Left lung (tissue), 4 donors: ENCODE measurements at regions not wholly inside any gene's neighbourhood (a gene's known extent, or its start where the extent isn't known, plus 50 kb on each side); places are given as distances from the start of the nearest gene placed in this dataset.

ENCODE experiments used
- ATAC-seq: fragments of 200-7000 bp; cut with Tn5 transposase; one replicate; pipeline ENCODE4 v1.9.1; 2020; ENCODE audit warnings: moderate library complexity
- DNase-seq, 4 donors: peaks; one replicate each; pipeline ENCODE4 v3.0.0-alpha.2; 2013 to 2020
- H3K27ac ChIP-seq, 2 donors: fragments of 200-600 bp; sonication (generic) in 1 of 2; one replicate each; pipeline versions ENCODE4 v1.5.0 to v1.8.0; 2020 to 2021
- H3K27me3 ChIP-seq, 2 donors: fragments of 200-600 bp; sonication (generic) in 1 of 2; one replicate each; pipeline versions ENCODE4 v1.5.0 to v1.8.0; 2020 to 2021
- H3K36me3 ChIP-seq, 2 donors: fragments of 200-600 bp; sonication (generic) in 1 of 2; one replicate each; pipeline versions ENCODE4 v1.5.0 to v1.8.0; 2020 to 2021
- H3K4me1 ChIP-seq, 2 donors: fragments of 200-600 bp; one replicate each; pipeline ENCODE4 v1.8.0; 2021
- H3K4me3 ChIP-seq, 2 donors: fragments of 200-600 bp; sonication (generic) in 1 of 2; one replicate each; pipeline versions ENCODE4 v1.5.0 to v1.8.0; 2020 to 2021; ENCODE audit warnings: mild to moderate bottlenecking in 1 of 2
- H3K9me3 ChIP-seq, 2 donors: fragments of 200-600 bp; sonication (generic) in 1 of 2; one replicate each; pipeline versions ENCODE4 v1.5.0 to v1.8.0; 2020 to 2021
- intact Hi-C, 2 donors: fragments of 100-400 bp; cut with DNase I; formaldehyde crosslinking; loops; one replicate each; pipeline versions ENCODE4 v1.11.2 to v1.14.2; 2022
- TF ChIP-seq, protein P1 (sequence below), 2 donors: fragments of 200-600 bp; sonication (generic) in 1 of 2; IDR thresholded peaks; one replicate each; pipeline versions ENCODE4 v1.5.0 to v1.8.0; 2021; ENCODE audit warnings: antibody characterized with exemption in 2 of 2
- donor health status: DM: no; HTN: yes; CAD: no.
- donor health status: DM: no; HTN: no; CAD: no.

DNA sequence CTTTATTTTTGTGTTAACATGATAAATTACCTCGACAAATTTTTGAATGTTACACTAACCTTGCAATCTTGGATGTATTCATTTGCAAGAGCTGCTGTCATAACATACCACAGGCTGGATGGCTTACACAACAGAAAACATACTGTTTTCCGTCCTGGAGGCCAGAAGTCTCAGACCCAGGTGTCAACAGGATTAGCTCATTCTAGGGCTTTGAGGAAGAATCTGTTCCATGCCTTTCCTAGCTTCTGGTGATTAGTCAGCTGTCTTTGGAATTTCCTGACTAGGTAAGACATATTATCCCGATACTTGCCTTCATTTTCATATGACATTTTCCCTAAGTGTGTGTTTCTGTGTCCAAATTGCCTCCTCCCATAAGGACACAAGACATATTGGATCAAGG lies 188.6 kb upstream of the CDH19 start:
- H3K4me1 ChIP-seq = no peaks in the 10 kb centered on the region
- H3K27ac ChIP-seq = no peak overlapping the region
- ATAC-seq (no peak), DNase-seq (no peak)
- H3K36me3 ChIP-seq = no peaks in the 10 kb centered on the region
- H3K27me3 ChIP-seq = no peaks in the 10 kb centered on the region
- no peaks in the 10 kb centered on the region for H3K9me3 ChIP-seq
- H3K4me3 ChIP-seq = no peak overlapping the region
- intact Hi-C loops = no loop called here
- TF ChIP-seq, protein P1, sequence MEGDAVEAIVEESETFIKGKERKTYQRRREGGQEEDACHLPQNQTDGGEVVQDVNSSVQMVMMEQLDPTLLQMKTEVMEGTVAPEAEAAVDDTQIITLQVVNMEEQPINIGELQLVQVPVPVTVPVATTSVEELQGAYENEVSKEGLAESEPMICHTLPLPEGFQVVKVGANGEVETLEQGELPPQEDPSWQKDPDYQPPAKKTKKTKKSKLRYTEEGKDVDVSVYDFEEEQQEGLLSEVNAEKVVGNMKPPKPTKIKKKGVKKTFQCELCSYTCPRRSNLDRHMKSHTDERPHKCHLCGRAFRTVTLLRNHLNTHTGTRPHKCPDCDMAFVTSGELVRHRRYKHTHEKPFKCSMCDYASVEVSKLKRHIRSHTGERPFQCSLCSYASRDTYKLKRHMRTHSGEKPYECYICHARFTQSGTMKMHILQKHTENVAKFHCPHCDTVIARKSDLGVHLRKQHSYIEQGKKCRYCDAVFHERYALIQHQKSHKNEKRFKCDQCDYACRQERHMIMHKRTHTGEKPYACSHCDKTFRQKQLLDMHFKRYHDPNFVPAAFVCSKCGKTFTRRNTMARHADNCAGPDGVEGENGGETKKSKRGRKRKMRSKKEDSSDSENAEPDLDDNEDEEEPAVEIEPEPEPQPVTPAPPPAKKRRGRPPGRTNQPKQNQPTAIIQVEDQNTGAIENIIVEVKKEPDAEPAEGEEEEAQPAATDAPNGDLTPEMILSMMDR (IDR thresholded peaks at IDR 0.05) = no peak

DNA sequence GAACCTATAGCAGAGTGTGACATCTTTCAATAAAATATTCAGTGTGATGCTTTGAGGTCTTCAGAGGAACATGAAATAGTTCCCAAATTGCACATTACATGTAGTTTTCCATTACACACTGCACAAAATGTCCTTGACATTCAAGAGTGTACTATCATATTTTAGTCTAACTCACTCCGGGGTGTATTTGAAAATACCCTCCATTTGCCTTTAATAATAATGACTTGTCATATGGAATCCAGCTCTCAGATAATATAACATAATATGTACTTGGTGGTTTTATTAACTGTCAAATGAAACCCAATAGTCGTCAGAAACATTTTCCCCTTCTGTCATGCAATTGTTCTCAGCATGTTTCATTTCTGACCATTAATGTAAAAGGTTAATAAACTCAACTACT lies 176.7 kb upstream of the CDH19 start:
- no peak overlapping the region for H3K4me3 ChIP-seq
- intact Hi-C loops = no loop called here
- ATAC-seq (no peak), DNase-seq (no peak)
- TF ChIP-seq, protein P1 (IDR thresholded peaks at IDR 0.05) = no peak
- no peaks in the 10 kb centered on the region for H3K9me3 ChIP-seq
- H3K27ac ChIP-seq = no peak overlapping the region
- no peaks in the 10 kb centered on the region for H3K27me3 ChIP-seq
- H3K4me1 ChIP-seq = no peaks in the 10 kb centered on the region
- H3K36me3 ChIP-seq = no peaks in the 10 kb centered on the region

DNA sequence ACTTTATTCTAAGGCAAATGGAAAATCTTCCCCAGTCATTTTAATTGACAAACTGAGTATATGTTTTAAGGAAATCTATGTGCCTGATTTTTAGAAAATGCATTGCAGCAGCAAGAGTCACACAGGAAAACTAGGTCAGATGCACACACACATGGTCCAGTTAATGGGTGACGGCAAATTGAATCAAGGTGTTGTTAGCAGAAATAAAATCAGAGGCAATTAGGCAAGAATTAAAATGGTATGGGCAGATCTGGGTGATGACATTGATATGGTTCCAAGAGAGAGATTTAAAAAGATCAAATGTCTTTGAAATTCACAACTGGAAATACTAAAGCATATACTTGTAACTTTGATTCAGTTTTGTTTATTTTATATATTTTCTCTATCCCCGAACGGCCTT lies 174.2 kb upstream of the CDH19 start:
- Histone ChIP-seq H3K9me3 (no peaks in the 10 kb centered on the region), H3K27me3 (no peaks in the 10 kb centered on the region), H3K4me1 (no peaks in the 10 kb centered on the region), H3K27ac (no peak overlapping the region), H3K36me3 (no peaks in the 10 kb centered on the region), H3K4me3 (no peak overlapping the region)
- no peak for DNase-seq
- TF ChIP-seq, protein P1 (IDR thresholded peaks at IDR 0.05) = no peak
- intact Hi-C loops = no loop called here
- ATAC-seq = no peak

DNA sequence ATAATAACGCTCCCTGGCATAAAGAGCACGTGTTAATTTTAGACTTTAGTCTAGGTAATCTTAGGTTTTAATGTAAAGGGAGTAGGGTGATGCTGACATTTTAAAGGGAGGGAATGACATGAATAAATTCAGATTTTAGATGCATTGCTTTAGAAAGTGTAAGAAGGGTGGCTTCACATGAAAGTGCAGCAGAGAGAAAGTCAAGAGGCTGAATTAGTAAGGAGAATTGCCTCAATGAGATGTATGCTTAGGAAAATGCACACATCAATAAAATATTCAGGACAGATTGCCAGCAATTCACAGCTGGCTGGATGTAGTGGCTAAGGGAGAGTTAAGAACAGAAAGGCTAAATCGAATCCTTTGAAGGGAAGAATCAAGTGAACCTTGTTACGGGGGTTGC lies 165.5 kb upstream of the CDH19 start:
- TF ChIP-seq, protein P1 (IDR thresholded peaks at IDR 0.05) = no peak
- H3K36me3 ChIP-seq = no peaks in the 10 kb centered on the region
- H3K4me3 ChIP-seq = no peak overlapping the region
- DNase-seq (no peak), ATAC-seq (no peak)
- no peaks in the 10 kb centered on the region for H3K27me3 ChIP-seq
- intact Hi-C loops = no loop called here
- no peak overlapping the region for H3K27ac ChIP-seq
- H3K4me1 ChIP-seq = no peaks in the 10 kb centered on the region
- no peaks in the 10 kb centered on the region for H3K9me3 ChIP-seq

DNA sequence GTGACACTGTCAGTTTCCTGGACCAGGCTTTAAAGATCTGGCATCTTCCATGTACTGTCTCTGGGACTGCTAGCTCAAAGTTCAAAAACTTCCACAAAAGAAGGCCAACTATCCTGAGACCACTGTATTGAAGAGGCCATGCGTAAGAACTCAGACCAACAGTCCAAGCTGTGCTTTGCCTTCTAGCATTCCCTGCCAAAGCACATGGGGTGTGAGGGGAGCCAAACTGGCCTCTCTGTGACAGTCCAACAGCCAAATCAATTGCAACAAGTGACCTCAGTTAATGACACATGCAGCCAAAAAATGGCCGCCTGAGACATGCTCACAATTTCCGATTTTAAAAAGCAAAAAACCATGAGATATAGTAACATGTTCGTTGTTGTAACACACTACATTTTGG lies 160.3 kb upstream of the CDH19 start:
- H3K9me3 ChIP-seq = no peaks in the 10 kb centered on the region
- no peaks in the 10 kb centered on the region for H3K27me3 ChIP-seq
- H3K27ac ChIP-seq = no peak overlapping the region
- ATAC-seq (no peak), DNase-seq (peak in 2 of 4 donors; percentile 14 to 52)
- TF ChIP-seq, protein P1 (IDR thresholded peaks at IDR 0.05) = no peak
- H3K4me1 ChIP-seq = no peaks in the 10 kb centered on the region
- H3K4me3 ChIP-seq = no peak overlapping the region
- intact Hi-C loops = no loop called here
- no peaks in the 10 kb centered on the region for H3K36me3 ChIP-seq
